ENCODE measurements at regions not wholly inside any gene's neighbourhood (a gene's known extent, or its start where the extent isn't known, plus 50 kb on each side); places are given as distances from the start of the nearest gene placed in this dataset.
"Not testable (repeated sequence)": the region's sequence is repeated elsewhere in the genome, so short reads cannot be mapped to it uniquely, and the experiment has no call there.

DNA sequence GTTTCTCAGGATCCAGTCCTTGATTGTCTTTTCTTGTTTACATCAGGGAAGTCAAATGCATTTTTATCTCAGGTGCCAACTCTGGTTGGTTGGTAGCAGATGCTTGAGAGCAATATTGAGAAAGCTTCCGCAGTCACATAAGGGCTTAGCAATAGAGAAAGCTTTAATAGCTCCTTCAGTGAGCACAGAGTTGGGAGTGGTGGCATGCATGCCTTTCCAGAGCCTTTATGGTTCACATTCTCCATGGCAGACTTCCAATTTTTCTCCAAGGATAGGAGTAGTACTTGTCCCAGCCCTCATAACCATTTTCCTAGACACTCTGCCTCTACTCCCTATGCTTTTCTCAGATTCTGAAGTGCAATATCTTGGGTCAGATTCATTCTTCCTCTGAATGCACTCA is 280.4 kb downstream of the AEBP2 start:
- no peak for DNase-seq

DNA sequence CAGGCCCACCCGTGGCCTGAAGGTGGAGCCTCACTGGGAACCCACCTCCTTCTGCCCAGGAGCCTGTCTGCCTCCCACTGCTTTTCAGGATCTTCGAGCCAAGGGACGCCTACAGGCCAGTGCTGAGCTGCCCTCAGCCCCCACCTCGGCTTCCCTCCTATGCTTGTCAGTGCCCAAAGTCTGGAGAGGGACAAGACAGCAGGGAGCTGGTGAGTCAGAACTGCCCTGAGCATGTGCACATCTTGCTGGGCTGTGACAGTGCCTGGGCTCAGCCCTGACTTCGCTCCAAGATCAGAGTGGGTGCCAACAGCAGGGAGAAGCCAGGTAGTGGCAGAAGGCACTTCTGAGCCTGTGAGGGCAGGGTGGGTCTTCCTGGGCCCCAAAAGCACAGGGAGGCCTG is 286.8 kb downstream of the AEBP2 start:
- no peak for DNase-seq

DNA sequence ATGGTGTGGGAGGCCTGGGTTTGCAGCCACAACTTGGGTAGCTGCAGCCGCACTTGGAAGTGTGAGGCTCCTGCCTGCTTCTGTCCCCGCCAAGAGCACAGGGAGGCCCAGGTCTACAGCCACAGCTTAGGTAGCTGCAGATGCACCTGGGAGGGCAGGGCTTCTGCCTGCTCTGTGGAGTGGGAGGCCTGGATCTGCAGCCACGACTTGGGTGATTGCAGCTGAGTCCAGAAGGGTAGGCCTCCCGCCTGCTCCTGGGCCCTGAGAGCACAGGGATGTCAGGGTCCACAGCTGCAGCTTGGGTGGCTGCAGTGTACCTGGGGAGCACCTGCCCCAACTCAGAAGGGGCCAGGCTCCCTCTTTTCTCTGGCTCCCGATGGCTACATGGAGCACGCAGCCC is 287.3 kb downstream of the AEBP2 start:
- DNase-seq, result no peak

DNA sequence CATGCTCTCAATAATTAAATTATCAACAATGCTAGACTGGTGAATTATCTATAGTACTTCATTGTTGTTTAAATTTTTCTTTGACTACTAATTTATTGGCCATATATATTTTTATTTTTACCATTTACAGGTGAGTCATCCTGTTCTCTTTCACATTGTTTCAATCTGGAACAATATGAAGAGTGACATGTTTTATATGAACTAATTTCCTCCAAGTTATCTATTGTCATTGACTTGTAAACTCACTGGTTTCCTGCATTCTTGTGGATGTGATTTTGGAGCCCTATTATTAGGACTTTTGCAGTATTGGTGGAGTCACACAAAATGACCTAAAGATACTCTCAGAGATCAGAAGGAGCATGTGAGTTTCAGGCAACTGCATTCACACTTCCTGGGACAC is 297.7 kb downstream of the AEBP2 start:
- no peak for DNase-seq

DNA sequence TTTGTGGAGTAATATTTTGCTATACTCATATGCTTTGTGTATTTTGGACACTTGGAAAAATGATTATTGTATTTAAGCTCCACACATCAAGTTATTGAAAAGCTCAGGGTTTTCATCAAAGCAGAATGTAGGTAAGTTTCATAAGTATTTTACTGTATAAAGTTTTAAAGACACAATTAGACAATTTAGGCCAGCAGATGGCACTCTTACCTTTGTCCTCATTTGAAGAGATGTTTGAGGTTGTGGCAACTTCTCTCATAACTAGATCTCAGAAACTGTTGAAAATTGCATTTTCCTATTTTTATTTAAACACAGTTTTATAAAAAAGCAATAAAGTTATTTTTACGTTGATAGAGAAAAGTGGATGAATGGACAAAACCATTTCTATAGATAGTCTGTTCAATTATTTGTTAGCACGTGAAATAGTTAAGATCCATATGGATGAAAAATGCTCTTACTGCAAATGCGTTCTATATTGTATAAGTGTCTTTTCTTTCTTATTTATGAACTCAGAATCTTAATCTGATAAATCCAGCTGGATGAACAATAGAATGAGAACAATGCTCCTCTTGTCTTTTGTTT is 300.0 kb downstream of the AEBP2 start:
- peak; percentile 51 for DNase-seq

DNA sequence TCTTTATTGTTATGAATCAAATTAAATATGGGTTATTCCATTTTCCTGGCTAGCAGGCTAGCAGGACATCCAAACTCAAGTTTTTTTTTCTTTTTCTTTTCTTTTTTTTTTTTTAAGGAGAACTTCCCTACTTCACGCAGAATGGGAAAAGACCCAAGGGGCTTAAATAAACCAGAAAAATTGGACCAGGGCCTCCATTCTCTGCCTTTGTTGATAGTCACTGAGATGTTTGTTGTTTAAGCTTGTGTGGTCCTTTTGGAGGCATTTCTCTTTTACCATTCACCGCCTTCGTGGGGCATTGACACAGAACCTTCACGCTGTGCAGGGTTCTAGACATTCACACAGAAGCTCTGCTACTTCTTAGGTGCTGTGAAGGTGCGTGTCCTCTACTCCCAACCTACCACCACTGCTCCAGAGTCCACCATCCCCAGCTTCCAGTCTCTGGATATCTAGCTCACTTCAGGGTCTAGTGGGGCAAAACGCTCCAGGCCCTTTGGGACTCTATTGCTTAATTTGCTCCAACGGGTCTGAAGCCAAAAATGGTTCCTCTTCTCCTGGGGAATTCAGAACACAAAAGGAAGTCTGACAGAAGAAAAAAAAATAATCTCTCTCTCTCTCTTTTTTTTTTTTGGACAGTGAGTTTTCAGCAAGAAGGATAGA is 301.3 kb downstream of the AEBP2 start:
- no peak for DNase-seq

DNA sequence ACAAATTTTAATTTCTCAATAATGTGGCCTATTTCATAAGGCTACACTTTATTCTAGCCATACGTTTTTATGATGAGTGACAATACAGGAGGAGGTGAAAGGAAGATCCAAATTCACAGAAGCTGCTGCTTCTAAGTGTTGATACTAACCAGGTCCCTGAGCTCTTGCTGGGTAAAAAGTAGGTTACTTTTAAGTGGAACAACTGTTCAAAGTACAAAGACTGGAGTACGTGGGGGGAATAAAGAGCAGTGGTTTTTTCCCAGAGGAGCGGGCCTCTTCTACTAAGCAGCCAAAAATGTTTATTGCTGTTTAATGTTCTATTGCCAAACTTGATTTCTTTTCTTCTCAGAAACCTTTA is 301.8 kb downstream of the AEBP2 start:
- no peak for DNase-seq

DNA sequence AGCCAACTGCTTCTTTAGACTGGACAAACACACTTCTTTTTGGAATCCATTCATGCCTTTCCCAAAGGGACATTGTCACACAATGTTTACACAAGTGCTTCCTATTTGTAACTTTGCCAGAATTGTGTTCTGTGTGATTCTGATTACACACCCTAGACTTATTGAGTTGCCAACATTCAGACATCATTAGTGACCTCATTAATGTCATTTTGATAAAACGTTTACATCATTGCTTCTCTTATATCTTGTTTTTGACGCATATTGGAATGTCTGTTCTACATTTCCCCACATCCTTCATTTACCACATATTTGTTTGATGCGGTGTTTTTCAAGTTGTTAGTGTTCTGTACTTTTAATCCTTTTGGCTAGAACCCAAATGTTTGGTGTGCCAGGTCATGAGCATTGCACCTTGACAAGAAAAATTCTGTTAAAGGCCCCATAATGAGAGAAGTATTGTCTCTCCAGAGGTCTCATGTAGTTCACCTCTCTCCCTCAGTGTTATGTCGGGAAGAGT is 305.5 kb downstream of the AEBP2 start:
- DNase-seq, result no peak

DNA sequence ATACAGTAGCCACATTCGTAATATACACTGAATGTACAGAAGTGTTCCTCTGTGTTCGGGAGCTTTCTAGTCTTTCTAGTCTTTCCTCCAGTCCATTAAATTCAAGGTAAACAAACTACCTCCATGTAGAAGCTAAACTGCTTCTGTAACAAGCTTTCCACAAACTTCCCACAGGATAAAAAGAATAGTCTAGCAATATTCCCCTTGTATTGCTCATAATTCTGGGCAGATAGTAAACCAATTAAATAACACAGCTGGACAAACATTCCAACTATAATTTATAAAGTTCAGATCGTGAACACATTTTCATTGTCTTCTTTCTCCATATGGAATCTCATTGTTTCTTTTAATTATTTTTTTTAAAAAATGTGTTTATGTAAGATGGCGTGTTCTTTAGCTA is 307.2 kb downstream of the AEBP2 start:
- DNase-seq, result no peak

DNA sequence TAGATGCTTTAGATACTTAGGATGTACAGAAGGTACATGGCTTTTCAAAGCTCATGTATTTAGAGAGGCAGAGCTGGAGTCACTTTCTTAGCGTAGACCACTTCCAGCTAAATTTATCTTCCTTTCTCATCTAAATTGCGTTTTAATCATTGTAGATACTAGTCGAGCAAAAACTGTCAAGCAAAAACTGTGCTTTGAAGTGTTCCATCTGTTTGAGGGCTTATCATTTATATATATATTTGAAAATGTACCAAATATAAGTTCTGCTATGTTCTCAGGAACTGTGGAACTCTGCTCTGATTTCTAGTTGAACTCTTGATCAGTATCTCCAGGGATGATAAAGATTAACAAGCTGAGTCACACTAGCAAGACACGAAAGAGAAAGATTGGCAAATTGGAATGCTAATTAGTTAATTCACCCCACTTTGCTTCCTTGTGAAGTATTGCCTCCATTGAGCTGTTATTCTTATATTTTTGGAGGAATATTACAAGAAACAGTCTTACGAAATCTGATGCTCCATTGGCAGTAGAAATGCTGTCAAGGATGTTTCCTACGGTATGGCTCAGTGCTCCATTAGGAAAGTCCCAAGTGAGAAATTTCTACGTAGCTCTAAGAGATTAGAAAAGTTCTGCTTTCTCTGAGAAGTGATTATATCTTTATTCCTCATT is 310.7 kb downstream of the AEBP2 start:
- no peak for DNase-seq

DNA sequence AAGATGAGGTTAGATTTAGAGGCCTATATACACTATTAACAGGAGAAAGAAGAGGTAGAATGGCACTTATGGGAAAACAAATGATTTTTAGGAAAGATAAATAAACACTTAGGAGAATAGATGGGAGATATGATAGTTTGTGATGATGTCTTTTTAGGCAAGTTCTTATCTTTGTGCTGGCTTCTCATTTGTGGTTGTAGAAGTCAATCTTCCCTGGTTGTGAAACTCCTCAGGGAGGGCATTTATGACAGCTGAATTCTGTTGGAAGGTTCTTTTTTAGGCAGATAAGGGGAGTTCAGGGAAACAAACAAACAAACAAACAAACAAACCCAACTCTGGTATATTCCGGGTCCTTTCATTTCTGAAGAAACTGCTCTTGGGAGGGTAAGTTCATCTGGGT is 311.8 kb downstream of the AEBP2 start:
- DNase-seq, result no peak

DNA sequence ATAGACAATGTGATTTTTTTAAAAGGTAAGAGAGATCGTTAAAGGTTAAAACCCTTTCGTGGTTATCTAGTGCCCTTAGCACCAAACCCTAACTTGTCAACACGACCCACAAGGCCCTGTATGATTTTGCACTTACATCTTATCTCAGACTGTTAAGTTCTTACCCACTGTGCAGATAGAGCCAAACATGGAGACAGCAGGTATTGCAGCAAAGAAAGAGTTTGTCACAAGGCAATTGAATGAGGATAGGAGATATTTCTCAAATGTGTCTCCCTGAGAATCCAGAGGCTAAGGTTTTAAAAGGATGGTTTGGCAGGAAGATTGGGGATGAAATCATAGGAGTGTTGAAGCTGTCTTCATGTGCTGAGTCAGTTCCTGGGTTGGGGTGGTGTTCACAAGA is 313.4 kb downstream of the AEBP2 start:
- no peak for DNase-seq

DNA sequence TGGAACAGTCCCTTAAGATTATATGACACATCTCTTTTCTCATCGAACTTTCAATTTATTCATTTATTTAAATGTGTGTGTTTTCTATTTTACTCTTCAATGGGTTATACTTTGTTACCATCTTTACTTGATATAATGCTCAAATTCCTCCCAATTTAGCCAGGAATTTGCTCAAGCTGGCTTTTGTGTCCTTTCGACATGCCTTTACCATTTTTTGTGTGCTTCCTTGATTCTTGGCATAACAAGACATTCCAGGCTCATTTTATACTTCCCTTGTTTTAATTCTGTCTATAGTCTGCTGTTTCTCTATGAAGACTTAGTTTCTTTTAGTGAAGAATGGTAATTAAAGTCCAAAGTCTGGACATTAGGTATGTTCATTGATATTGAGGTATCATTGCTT is 315.8 kb downstream of the AEBP2 start:
- DNase-seq, result no peak

DNA sequence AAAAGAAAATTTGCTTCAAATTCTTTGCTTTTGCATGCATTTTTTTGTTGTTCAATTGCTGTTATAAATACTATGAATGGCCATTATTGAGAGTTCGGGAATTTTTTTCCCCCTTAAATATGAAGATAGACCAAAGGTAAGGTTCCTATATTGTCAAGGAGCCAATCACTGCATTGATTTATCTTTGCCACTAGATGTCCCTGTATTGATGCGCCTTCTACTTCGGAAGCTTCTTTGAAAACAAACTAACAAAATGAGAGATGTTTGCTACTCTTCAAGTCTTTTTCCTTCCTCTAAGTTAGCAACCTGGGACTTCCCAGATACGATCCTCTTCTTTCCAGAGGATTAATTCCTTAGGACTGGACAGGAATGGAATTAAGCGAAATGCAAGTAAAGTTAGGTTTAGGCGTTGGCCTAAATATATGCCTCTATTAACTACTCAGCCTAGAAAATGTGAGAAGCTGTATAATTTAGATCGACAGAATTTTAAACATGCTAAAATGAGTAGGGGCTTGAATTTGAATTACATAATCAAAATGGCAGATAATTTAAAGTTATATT is 318.1 kb downstream of the AEBP2 start:
- DNase-seq, result peak; percentile 33

DNA sequence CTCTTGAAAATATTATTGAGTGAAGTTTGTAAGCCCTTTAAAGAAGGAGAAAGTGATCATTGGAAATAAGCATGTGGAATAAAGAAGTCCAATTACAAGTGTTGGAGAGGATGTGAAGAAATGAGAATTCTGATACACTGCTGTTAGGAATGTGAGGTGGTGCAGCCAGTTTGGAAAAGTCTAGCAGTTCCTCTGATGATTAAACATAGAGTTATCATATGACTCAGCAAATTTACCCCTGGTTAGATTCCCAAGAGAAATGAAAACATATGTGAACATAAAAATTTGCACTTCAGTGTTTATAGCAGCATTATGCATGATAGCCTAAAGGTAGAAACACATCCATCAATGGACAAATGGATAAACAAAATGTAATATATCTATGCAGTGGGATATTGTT is 319.9 kb downstream of the AEBP2 start:
- DNase-seq, result no peak

DNA sequence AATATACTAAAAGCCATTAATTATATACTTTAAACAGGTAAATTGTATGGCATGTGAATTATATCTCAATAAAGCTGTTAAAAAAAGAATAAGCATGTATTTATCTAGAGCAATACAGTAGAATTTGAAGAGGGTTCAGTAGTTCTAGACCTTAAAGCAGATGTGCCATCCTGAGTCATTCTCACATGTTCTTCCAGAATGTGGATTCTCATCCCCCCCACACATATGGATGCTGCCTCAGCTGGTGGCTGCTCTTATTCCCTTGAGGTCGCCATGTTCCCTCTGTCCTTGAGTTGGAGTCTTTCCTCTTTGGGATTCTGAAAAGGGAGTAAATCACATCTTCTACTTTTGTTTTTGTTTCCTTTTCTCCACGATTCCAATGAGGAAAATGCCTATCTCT is 321.3 kb downstream of the AEBP2 start:
- no peak for DNase-seq

DNA sequence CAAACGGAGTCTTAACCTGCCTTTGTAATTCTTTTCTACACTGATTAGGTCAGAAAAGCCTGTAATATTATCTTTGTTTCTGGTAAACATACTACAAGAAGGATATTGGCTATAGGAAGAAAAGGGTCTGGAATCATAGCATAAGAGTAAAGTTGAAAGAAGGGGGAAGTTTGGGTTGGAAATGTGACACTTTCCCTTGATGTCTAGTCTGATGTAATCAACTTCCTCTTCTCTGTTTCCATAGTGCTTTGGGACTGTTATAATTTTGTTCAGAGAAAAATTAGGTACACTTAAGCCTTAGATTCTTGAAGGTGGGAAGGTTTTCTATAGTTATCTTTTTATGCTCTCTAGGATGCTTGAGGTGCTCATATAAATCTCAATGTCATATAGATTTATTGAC is 322.2 kb downstream of the AEBP2 start:
- no peak for DNase-seq

DNA sequence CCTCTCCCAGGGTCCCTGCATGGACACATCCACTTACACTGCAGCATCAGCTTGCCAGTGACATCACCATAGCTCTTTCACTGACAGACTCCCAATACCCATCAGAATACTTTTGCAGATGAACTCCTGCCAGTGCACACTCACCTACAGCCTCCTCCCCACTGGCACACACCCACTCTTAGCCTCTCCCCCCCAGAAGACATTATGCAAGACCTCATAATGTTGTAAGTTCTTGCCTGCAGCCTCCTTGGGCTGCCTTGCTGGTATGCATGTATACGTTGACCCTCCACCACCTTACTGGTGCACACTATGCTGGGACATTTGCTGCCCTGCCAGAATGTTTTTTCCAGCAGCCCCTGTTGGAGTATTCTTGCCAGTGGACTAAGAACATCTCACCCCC is 324.2 kb downstream of the AEBP2 start:
- no peak for DNase-seq

DNA sequence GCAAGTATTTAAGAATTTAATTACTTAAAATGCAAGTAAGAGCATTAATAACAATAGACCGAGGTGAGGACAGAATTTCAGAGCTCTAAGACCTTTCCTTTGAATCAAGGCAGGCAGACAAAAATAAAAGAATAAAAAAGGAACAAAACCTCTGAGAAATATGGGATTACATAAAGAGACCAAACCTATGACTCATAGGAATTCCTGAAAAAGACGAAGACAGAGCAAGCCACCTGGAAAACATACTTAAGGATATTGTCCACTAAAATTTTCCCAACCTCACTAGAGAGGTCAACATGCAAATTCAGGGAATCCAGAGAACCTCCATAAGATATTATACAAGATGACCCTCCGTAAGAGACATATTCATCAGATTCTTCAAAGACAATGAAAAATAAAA is 325.1 kb downstream of the AEBP2 start:
- DNase-seq, result no peak

DNA sequence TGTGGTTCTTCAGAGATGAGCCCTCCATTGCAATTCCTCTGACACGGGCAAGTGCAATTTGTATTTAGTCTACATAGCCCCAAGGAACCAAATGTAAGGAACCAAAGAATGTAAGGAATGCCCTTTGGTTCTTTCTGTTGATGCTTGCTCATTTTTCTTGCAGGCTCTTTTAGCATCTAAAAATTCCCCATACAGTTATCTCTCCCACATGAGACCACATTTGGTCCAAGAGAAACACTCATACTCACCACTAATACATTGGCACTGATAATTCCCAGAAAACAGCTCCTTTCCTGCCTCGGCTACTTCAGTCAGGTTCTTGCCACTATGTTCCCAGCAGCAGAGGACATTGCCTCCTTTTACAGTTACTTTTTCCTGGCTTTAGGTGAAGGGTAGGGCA is 332.6 kb downstream of the AEBP2 start:
- no peak for DNase-seq

DNA sequence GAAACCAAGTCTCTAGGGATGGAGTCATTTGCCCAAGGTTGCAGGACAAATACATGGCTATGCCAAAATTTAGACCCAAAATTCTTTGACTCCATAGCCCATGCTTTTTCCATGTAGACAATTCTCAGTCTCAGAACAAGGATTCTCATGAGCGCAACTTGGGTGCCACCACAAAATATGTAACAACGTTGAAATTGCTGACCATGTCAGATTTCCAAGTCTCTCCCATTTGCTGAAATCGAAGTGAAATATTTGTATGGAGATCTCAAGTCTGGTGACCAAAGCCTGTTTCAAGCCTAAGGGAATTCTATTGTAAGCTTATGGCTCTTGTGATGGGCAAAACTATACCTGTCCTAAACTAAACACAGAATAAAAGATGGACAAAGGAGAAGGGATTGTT is 333.5 kb downstream of the AEBP2 start:
- DNase-seq, result no peak

DNA sequence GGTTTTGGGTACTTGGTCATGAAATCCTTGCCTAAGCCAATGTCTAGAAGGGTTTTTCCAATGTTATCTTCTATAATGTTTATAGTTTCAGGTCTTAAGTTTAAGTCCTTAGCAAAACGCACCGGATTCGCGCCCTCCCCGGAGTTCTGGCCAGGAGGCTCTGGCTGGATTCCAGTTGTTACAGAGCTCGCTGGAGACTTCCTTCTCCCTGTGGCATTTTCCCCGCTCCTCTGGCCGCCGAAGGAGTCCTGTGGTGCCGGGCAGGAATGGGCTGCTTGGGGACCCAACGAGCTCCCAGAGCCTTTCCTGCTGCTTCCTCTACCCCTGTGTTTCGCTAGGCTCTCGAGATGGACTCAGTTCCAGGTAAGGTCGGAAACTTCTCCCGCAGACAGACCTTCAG is 335.9 kb downstream of the AEBP2 start:
- DNase-seq, result no peak

DNA sequence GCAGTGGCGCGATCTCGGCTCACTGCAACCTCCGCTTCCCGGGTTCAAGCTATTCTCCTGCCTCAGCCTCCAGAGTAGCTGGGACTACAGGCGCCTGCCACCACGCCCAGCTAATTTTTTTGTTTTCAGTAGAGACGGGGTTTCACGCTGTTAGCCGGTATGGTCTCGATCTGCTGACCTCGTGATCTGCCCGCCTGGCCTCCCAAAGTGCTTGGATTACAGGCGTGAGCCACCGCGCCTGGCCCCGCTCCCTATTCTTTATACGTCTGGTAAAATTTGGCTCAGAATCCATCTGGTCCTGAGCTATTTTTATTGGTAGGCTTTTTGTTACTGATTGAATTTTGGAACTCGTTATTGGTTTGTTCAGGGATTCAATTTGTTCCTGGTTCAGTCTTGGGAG is 336.7 kb downstream of the AEBP2 start:
- not testable (repeated sequence) for DNase-seq

DNA sequence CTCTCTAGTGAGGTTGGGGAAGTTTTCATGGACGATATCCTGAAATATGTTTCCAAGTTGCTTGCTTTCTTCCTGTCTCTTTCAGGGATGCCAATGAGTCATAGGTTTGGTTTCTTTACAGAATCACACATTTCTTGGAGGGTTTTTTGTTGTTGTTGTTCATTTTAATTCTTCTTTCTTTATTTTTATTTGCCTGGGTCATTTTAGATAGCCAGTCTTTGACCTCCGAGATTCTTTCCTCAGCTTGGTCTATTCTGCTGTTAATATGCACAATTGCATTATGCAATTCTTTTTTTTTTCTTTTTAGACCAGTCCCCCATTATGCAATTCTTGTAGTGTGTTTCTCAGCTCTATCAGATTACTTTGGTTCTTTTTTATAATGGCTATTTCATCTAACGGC is 338.9 kb downstream of the AEBP2 start:
- DNase-seq, result no peak
